GM20431 (cell line): ENCODE measurements at regions not wholly inside any gene's neighbourhood (a gene's known extent, or its start where the extent isn't known, plus 50 kb on each side); places are given as distances from the start of the nearest gene placed in this dataset.
"Not testable (repeated sequence)": the region's sequence is repeated elsewhere in the genome, so short reads cannot be mapped to it uniquely, and the experiment has no call there.

Experiments
- in situ Hi-C: fragments of 300-500 bp; cut with MseI, MboI; formaldehyde crosslinking; loops from one replicate; pipeline ENCODE4 v1.15.0; 2020; ENCODE audit warnings: low sequenced_read_pairs; ENCODE audit not compliant: unreplicated experiment

GRCh38 chr18:46179306-46179705, 75.1 kb downstream of the HAUS1 start:
- in situ Hi-C loops, result no loop called here

- in situ Hi-C loops, result no loop called here
Observed at GRCh38 chr18:46182633-46183358, 78.6 kb downstream of the HAUS1 start.

GRCh38 chr18:46184296-46184695, 80.1 kb downstream of the HAUS1 start:
- in situ Hi-C loops, result not testable (repeated sequence)

DNA sequence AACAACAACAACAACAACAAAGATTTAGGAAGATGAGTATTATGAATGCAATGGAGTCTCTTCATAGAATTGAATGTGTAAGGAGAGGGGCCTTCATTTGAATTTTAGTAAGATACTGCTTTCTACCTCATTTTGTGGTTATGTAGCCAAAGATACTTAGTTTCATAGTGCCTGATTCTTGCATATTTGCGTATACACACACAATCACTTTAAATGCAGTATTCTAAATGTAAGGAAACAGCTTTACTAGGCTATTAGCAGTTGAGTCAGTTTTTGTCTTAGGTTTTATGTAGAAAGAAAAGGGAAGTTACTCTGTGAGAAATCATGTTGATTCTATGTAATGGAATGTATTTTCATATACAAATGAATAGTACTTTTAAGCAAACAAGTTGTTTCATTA, 80.5 kb downstream of the HAUS1 start:
- in situ Hi-C loops, result no loop called here

- in situ Hi-C loops, result no loop called here
Observed at GRCh38 chr18:46190667-46191066, 86.5 kb downstream of the HAUS1 start.

DNA sequence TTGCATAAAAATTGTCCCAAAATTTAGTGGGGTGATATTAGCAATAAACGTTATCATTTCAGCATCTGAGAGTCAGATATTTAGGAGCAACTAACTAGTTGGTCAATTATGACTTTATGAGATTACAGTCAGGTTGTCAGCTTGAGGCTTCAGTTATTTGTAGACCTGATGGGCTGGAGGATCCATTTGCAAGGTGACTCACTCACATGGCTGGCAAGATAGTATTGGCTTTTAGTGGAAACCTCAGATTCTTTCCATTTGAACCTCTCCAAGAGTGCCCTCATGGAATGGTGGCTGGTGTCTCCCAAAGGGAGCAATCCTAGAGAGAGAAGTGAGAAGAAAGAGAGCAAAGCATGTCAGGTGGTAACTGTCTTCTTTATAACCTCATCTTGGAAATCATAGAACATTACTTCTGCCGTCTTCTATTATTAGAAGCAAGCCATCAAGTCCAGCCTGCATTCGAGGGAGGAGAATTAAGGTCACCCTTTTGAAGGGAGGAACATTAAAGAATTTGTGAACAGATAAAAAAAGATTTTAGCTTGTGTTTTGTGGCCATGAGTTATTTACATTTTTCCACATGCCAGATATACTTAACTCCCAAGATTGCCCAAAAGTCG, 92.5 kb downstream of the HAUS1 start:
- in situ Hi-C loops, result no loop called here

DNA sequence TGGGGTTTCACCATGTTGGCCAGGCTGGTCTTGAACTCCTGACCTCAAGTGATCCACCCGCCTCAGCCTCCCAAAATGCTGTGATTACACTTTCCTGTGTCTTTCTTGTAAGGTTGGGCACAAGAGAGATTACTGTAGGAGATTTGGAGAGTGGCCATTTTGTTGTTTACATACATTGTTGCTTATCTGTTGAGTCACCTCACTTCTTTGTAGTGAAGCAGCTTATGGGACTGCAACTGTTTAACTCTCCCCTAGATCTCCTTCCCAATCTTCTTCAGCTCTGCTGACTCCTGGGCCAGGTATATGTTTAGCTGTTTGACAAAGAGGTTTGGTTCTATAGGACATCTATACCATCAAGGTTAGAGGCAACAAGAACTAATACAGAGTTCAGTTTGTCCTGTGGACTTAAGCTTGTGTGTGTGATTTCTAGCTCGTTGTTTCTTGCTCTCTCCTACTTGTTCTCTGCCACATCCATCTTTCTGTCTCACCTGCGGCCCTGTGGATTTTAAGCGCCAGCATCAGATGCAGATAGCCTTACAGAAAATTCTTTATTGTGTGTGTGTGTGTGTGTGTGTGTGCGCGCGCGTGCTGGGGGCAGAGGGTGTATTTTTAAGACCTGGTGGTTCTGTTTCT, 95.4 kb downstream of the HAUS1 start:
- in situ Hi-C loops, result no loop called here

GRCh38 chr18:46200178-46201055, 96.2 kb downstream of the HAUS1 start:
- in situ Hi-C loops, result not testable (repeated sequence)

GRCh38 chr18:46204143-46204542, 100.0 kb downstream of the HAUS1 start:
- in situ Hi-C loops, result no loop called here

GRCh38 chr18:46207985-46208384, 103.8 kb downstream of the HAUS1 start:
- in situ Hi-C loops, result no loop called here

DNA sequence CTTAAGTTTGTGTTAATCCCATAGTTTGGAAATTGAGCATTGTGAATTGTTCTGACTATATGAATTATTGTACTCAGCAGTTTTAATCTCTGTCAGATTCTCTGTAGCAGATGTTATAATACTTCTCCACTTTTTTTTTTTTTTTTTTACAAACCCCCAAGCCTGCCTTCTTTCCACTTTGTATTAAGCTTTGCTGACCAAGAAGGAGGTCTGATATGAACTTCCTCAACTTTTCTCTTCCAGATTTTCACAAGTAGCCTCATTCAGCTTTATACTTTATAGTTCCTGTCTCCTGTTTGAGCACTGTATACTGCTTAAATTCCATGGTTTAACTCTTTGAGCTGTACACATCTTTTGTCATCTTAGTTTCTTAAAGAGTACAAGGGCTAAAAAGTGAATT, 105.0 kb downstream of the HAUS1 start:
- in situ Hi-C loops, result no loop called here

DNA sequence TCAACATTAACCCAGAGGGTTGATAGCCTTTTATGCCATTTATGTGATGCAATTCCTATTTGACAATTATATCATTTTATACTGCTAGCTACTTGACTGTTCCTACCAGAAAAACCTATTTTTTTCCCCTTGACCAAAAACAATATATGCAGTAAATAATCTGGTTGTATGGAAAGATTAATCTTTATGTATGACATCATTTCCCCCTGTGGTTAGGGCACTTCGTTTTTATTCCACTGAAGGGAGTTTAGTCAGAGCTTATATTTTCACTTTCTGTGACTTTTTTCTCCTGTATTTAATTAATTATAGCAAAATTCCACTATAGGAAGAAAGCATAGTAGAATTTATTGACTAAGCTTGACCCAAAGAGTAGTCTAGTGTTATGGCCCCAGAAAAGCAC, 107.6 kb downstream of the HAUS1 start:
- in situ Hi-C loops, result no loop called here

DNA sequence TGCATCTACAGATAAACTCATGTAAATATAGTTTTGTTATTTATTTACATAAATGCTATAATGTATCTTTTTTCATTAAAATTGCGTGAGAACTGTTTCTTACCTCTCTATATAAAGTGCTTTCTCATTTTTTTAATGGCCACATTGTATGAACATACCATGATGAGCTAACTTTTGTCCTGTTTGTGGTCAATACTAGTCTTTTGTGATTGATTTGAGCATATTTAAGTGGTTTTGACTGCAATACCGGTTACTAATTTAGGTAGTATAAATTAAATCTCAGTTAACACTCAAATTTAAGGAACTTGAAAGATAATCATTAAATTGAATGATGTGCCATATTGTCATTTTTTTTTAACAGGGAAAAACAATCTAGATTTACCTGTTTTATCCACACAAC, 108.2 kb downstream of the HAUS1 start:
- in situ Hi-C loops, result no loop called here

DNA sequence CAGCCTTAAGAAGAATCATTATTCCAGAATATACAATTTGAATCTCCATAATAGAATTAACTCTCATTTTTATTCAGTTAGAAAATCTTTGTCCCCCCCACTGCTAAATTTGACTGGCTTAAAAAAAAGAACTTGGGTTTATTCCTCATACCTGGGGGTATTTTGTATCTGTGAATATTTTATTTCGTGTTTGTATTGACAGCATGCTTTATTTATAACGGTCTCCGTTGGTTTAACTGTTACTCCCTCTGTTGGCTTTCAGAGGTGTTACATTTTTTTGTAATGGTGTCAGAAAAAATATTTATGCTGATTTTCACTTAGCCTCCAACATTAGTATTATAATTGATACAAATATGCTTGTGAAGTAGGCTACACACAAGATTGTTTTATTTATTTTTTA, 109.1 kb downstream of the HAUS1 start:
- in situ Hi-C loops, result no loop called here

- in situ Hi-C loops, result no loop called here
Observed at GRCh38 chr18:46214435-46214834, 110.2 kb downstream of the HAUS1 start.

GRCh38 chr18:46215902-46216723, 111.9 kb downstream of the HAUS1 start:
- in situ Hi-C loops, result no loop called here

DNA sequence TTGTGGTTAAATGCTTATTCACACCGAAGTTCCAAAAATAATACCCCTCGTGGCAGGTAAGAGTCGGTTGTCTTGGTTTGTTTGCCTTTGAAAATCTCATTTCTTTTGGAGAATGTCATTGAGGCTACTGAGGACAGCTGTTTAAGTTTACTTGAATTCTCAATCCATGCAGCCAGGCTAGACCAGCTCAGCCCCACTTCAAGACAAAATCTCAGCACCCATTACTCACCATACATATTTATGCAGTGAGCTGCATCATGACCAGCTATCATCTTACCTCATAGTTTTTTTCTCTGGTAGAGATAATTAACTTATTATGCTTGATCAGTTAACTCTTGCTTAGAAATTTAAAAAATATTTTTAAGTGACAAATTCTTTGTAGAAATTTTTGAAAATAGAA, 115.9 kb downstream of the HAUS1 start:
- in situ Hi-C loops, result no loop called here

DNA sequence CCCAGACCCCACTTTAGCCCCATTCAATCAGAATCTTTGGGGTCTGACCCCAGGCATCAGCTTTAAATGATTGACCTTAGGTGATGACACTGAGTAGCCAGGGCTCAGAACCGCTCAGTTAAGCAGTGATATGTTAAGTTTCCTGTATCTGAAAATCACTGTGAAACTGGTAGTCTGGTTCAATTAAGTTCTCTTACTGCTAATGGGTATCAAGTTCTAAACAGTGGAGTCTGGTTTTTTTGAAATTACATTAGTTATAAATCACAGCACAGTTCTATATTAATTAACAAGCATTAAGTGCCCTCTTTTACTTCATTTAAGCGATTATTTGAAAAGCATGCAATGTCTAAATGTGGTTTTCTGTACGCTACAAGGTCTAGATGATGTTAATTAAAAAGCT, 117.9 kb downstream of the HAUS1 start:
- in situ Hi-C loops, result no loop called here

GRCh38 chr18:46222710-46223360, 118.7 kb downstream of the HAUS1 start:
- in situ Hi-C loops, result no loop called here
